Left cardiac atrium (tissue), 4 donors: ENCODE measurements at regions not wholly inside any gene's neighbourhood (a gene's known extent, or its start where the extent isn't known, plus 50 kb on each side); places are given as distances from the start of the nearest gene placed in this dataset.
"Not testable (repeated sequence)": the region's sequence is repeated elsewhere in the genome, so short reads cannot be mapped to it uniquely, and the experiment has no call there.

Source experiments
- ATAC-seq, 2 donors: fragments of 200-7000 bp; cut with Tn5 transposase; one replicate each; pipeline ENCODE4 v1.9.1; 2020; ENCODE audit warnings: mild to moderate bottlenecking in 2 of 2, moderate library complexity in 2 of 2
- DNase-seq: peaks from one replicate; pipeline ENCODE4 v3.0.0-alpha.2; 2020
- intact Hi-C, 2 donors: fragments of 100-400 bp; cut with DNase I; formaldehyde crosslinking; loops; one replicate each; pipeline versions ENCODE4 v1.14.1 to v1.15.1; 2022 to 2023
- donor health status: DM: no; HTN: yes; CAD: no.
- donor health status: DM: no; HTN: yes; CAD: no; lungs with severe emphysema.
- donor health status: DM: yes; HTN: yes; CAD: no.
- donor health status: Dilated cardiomyopathy.

DNA sequence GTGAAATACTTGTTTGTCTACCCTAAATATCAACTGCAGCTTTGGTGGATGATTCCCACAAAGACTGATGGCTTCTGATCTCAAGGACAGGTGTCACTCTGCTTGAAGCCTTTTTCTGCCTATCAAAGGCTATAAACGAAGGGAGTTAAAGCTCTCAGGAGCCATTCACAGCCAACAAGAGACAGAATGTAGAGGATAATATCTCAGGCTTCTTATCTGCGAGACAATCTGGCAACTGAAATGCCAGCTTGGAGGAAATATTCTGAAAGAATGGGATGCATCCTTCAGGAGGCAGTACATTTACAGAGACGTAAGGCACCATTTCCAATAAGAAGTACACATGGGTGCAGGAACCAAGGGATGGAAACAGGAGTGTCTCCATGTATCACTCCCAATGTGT is 549.4 kb downstream of the GPAM start:
- ATAC-seq (no peak), DNase-seq (no peak)
- intact Hi-C loops: no loop called here

DNA sequence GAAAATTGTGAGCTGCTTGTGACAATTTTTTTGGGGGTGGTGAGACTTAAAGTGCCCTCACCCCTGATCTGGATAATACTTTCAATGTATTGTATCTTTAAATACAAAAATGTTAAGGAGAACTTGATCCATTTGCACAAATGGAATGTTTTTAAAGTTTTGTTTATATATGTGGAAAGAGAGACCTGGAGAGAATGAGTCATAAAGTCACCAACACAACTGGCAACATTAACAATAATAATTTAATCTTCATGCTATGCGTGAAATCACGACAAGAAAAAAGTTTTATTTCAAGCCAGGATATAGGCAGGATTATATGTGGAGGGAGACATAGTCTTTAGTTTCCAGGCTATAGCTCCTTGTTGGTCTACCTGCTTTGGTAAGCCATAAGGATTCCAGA is 537.5 kb downstream of the GPAM start:
- ATAC-seq: no peak
- no peak for DNase-seq
- intact Hi-C loops: no loop called here

DNA sequence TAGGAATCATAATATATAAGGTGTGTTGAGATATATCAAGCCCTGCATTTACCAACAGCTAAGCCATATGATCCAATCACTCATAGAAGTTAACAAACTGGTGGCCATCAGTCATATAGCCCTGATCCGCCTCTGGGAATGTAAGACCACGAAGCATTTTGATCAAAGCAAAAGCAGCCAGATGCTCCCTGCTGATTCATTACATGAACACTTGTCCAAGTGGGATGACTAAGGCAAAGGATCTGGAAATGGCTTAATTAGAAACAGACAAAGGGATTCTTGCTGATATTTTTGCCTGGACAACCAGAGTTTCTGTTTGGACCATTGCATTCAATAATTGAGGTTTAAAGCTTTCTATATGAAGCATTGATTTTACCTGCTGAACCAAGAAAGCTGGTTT is 535.5 kb downstream of the GPAM start:
- DNase-seq: no peak
- no peak for ATAC-seq
- intact Hi-C loops: no loop called here

DNA sequence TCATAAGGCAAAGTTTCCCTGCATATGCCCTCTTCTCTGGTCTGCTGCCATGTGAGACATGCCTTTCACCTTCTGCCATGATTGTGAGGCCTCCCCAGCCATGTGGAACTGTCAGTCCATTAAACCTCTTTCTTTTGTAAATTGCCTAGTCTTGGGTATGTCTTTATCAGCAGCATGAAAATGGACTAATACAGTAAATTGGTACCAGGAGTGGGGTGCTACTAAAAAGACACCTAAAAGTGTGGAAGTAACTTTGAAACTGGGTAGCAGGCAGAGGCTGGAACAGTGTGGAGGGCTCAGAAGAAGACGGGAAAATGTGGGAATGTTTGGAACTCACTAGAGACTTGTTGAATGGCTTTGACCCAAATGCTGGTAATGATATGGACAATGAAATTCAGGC is 534.5 kb downstream of the GPAM start:
- ATAC-seq, intact Hi-C loops: not testable (repeated sequence)

DNA sequence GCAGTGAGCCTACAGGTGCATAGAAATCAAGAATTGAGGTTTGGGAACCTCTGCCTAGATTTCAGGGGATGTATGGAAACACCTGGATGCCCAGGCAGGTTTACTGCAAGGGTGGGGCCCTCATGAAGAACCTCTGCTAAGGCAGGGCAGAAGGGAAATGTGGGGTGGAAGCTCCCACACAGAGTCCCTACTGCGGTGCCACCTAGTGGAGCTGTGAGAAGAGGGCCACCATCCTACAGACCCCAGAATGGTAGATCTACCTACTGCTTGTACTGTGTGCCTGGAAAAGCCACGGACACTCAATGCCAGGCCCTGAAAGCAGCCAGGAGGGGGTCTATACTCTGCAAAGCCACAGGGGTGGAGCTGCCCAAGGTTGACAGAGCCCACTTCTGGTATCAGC is 533.5 kb downstream of the GPAM start:
- DNase-seq (no peak), ATAC-seq (no peak)
- intact Hi-C loops: no loop called here

More for the DNA sequence above, 534.5 kb downstream of the GPAM start:
- not testable (repeated sequence) for DNase-seq

DNA sequence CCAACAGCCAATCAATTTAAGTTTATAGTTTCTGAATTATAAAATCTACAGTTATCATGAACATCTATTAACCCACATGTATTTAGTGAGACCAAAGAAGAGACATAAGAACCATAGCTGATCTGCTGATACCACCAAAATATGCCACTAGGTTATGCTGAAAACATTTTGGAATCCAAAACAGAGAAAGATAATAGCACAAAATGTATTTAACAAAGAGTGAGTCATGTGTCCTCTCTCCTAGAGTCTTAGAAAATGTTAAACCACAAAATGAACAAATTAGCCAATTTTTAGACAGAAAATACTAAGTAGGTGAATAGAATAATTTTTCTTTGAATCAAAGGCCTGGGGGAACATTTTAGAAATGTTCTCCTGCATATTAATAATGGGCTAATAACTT is 527.5 kb downstream of the GPAM start:
- ATAC-seq (no peak), DNase-seq (no peak)
- intact Hi-C loops: no loop called here

DNA sequence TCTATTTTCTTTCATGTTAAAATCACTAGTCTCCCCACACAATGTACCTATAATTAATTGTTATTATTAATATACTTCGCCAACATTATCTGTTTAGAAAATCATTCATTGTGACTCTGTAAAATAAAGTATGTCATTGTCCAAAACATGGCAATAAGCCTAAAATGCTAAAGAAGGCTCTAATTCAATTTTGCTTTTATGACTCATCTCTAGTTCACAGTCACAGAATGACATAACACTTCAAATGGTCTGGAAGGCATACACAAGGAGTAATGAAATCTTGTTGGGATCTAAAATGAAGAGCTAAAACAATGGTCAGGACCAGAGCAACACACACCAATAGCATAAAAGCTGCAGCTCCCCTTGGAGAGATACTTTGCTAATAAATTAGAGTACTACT is 505.8 kb downstream of the GPAM start:
- intact Hi-C loops: no loop called here
- ATAC-seq: no peak
- no peak for DNase-seq

DNA sequence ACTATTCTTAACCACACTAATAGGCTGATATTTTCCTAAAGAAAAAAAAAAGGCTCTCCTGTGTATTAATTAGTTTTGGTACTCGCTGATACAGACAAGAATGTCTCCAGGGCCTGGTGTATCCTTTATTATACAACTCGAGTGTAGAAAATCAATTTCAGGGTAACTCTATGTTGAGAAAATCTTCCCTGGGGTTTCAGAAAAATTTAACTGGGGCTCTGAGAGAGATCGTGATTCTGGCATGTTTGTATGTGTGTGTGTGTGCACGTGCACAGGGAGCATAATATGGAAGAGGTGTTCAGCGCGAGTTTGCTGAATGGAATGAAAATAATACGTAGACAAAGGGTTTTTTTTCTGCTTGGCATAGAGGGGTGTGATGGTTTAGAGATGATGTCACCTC is 496.8 kb downstream of the GPAM start:
- no peak for DNase-seq
- no peak for ATAC-seq
- intact Hi-C loops: no loop called here

DNA sequence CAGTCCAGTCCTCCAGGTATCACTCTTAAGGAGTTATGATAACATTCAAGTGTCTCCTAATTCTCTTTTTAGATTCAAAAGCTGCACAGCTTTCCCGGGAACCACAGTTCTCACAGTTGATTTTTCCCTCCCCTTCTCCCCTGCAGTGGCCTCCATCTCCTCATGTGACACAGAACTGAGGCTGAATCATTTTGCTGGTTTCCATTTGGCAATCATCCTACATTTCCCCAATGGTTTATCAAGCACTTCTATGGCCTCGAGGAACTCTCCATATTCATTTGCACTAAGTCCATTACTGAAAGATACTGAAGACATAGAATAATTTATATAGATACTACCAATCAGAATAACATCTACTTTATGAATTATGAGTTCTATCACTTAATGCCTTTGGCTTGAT is 484.9 kb downstream of the GPAM start:
- intact Hi-C loops: no loop called here
- ATAC-seq: no peak
- no peak for DNase-seq

DNA sequence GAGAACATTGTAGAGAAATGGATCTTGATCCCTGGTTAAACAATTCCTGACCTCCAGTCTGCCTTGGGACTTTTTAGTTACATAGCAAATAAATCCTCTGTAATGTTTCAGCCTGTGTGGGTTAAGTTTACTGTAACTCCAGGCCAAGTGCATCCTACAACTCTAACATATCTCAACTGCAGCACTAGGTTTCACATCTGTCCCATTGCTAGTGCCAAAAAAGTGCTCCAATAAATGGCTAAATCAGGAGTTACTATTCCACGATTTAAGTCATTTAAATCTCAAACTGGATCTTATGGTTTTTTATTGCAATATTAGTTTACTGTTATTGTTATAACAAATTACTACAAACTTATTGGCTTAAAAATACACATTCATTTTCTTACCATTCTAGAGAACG is 479.6 kb downstream of the GPAM start:
- DNase-seq: no peak
- intact Hi-C loops: no loop called here
- ATAC-seq: no peak

DNA sequence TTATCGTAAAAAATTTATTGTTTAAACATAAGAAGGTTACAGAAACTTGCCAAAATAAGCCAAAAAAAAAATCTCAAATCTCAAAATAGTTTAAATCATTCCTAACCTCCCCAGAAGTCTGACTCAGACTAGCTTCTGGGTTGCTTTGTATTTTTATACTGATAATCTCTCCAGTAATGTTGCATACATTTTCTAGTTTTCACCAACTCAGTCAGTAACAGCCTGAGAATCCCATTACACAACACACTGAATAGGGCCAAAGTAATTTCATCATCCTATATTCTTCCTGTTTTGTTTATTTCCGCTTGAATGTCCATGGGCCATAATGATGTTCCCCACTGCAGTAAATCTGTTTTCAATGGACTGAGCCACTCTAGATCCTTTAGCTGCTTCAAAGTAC is 478.5 kb downstream of the GPAM start:
- intact Hi-C loops: no loop called here
- DNase-seq: no peak
- ATAC-seq: peak in 1 of 2 donors; percentile 77

DNA sequence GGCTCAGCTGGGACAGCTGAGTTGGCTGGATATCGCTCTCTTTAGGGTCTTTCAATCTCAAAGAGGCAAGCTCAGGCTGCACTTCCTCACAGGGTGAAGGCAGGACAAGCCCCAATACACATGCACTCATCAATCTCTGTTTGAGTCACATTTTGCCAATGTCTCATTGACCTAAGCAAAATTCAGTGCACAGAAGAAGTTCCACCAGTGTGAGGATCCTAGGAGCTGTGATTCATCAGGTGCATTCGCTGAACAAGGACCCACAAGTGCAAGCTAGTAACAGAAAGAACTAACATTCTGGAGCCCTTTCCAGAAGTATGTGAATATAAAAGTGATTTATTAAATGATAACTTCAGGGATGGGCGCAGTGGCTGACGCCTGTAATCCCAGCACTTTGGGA is 477.2 kb downstream of the GPAM start:
- DNase-seq (no peak), ATAC-seq (no peak)
- intact Hi-C loops: no loop called here

DNA sequence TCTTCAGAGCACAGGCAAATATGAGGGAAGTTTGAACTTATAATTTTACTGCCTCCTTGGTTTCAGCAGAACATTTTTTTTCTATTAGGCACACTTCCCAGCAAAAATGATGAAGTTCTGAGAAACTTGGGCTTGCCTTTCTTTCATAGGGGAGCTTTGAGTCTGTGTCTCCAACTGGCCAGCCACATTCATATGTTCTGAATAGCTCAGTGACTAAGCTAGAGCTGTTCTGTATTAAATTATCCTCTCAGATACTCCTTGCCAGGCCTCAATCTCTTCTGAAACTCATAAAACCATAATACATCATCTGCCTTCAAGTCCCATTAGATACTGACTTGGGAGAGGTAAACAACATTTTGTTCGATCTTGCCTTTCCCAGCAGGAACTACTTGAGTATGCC is 476.5 kb downstream of the GPAM start:
- intact Hi-C loops: no loop called here
- no peak for DNase-seq
- no peak for ATAC-seq

DNA sequence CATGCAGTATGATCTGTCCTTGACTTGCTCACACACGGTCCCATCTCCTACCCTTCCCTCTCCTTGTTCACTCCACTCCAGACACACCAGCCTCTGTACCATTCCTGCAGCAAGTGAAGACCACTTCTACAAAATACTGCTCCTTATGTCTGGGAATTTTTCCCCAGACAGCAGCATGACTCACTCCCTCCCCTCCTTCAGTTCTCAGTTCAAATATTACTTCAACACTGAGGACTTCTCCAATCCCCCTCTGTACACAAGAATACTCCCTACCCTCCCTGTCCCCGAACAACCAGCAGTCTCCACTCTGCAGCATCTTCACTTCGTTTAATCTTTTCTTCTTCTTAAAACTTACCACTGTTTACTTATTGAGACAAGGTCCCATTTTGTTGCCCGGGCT is 474.0 kb downstream of the GPAM start:
- DNase-seq: no peak
- intact Hi-C loops: no loop called here
- ATAC-seq: no peak

DNA sequence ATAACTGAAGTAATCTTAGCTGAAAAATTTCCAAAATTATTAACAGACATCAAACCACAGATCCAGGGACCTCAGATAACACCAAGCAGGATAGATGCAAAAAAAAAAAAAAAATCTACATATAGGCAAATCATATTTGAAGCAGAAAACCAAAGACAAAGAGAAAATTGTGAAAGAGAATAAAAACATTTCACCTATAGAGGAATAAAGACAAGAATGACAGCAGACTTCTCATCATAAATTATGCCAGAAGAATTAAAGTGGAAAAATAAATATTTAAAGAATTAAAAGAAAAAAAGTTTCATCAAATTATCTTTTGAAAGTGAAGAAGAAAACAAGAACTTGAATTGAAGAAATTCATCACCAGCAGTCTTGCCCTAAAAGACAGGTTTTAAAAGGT is 467.5 kb downstream of the GPAM start:
- no peak for DNase-seq
- ATAC-seq: no peak
- intact Hi-C loops: no loop called here

DNA sequence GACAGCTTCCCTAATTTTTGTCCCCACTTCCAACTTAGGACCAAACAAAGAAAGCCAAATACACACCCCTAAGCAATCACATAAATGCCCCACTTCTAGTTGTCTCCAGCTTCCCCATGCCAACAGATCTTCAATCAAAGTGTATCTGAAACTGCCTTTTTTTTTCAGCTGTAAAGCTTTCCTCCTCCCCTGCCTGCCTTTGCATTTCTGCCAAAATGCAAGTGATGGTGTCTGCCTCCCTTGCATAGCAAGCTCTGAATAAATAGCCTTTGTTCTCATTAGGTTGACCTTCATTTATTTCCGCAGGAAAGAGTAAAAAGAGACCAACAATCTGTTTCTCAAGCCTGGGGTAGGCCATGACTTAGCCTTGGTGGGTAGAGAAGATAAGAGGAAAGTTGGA is 459.4 kb downstream of the GPAM start:
- DNase-seq: no peak
- ATAC-seq: no peak
- intact Hi-C loops: no loop called here

DNA sequence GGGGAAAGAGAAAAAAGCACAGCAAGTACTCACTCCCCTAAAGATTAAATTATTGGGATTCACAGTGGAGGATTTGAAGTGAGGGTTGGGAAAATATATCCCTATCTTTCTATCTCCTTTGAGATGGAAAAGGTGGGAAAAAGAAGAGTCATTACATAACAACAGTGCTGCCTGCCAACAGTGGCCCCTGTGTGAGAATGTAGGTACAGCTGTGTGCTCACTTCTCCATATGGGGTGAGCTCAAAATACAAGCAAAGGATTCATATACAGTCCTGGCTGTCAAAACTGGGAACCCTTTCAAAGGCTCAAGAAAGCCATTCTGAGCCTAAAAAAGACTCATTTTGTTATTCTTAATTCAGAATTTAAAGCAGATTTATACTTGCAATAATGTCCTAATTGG is 458.5 kb downstream of the GPAM start:
- intact Hi-C loops: no loop called here
- DNase-seq (no peak), ATAC-seq (no peak)

DNA sequence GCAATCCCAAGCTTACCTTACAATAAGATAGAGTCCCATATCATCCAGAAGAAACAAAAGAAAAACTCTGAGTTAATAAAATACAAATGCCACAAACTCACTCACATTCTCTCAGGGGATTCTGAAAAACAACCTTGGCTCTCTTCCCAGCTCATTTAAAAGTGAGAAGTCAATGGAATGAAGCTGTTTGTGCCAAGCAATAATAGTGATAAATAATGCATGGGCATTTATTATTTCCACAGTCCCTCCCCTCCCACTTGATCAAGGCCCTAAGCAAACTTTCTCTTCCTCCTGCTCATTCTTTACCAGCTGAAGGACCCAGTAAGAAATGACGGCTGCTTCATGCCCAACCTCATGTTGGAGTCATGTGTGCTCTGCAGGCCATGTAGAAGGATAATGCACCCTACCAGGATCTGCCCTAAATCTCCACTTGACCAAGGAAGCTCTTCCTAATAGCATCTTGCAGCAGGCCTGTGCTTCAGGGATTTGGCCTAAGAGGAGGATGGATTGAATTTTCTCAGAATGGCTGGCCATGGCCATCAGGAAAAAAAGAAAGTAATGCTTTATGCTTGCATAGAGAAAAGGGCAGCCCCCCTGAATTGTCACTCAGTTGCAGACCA is 451.3 kb downstream of the GPAM start:
- no peak for DNase-seq
- ATAC-seq: no peak
- intact Hi-C loops: no loop called here

DNA sequence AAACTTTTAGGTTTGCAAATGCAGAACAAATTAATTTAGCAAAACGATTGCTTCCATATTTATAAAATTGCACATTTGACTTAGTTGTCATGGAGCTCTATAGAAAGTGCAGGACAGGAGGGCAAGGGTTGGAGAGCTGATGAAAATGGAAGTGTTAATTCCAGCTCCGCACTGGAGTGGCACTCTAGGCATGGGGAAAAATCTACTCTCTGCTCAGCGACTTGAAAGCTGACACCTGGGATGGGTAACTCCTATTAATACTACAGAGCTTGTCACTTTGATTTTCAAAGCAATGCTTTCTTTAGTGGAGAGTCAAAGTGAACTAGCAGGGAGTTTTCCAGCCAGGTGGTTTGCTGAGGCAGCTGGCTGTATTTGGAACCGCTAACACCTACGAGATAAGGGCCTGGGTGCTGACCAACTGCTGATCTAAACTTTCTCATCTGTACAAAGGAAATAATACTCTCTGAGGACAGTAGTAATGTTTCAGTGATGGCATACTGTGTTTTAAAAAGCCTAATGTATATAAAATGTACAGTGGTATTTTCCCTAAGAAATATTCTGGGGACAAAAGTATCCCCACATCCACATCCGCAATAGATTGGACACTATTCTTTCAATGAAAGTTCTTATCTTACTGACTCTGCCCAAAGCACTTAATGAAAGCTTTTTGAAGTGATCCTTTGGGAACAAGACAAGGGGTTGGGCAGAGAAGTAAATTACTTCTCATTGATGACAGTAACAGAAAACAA is 444.3 kb downstream of the GPAM start:
- ATAC-seq (no peak), DNase-seq (no peak)
- intact Hi-C loops: no loop called here

DNA sequence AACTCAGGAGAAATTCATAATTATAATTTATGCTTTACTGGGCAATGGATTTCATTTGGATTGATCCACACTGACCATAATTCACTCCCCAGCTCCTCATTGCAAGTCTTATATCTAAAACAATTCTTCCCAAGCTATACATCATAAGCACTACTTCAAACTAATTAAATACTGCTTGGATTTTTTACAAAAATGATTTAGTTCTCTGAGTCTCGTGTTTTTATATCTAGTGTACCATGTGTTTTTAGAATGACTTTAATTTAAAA is 443.8 kb downstream of the GPAM start:
- intact Hi-C loops: no loop called here
- ATAC-seq (no peak), DNase-seq (no peak)

DNA sequence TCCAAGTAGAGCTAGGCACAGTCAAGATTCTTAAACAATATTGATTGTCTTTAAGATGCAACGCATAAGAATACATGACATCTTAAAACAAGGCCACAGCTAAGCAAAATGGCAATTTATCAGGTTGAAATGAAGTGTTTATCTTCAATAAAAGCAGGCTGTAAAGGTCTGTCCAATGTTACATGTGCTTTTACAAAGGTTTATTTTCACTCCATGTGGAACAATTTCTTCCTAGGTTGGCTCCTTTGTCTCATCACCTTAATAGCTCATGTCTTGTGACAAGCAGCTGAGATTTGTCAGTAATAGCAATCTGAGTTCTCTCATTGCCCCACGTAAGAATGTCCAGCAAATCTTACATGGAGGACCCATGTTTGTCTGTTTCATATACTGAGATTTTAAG is 437.6 kb downstream of the GPAM start:
- intact Hi-C loops: no loop called here
- DNase-seq: no peak
- ATAC-seq: no peak

DNA sequence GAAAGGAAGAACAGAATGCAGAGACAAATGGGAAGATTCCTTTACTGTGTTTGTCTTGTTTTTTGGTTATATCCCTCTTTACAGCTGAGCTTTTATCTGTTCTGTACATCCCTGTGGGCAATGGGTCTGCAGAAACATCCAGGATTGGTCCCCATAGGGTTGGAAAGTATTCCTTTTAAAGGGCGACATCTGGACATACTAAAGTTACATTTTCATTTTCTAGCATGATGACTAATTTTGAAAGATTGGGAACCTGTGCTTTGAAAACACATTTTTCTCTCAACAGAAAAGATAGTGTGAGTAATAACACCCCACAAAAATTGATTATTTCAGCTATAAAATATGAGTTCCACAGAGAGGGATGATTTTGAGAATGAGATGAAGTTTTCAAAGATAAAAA is 435.8 kb downstream of the GPAM start:
- DNase-seq (no peak), ATAC-seq (no peak)
- intact Hi-C loops: no loop called here
